ENCODE measurements at regions not wholly inside any gene's neighbourhood (a gene's known extent, or its start where the extent isn't known, plus 50 kb on each side); places are given as distances from the start of the nearest gene placed in this dataset.

DNA sequence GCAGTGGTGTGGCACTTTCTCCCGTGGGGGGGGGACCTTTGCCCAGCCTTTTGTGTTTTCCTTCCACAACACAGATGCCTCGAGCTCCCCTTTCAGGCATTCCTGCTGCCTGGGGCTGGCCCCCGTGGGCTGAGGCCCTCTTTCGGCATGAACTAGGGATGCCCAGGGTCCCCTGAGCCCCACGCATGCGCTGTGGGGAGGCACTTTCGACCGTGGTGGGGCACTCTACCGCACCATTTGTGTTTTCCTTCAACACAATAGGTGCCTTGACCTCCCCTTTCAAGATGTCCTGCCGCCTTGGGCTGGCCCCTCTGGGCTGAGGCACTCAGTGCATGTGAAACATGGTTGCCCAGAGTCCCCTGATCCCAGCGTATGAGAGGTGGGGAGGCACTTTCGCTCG is 363.7 kb downstream of the ALG10 start:
- DNase-seq = no peak

DNA sequence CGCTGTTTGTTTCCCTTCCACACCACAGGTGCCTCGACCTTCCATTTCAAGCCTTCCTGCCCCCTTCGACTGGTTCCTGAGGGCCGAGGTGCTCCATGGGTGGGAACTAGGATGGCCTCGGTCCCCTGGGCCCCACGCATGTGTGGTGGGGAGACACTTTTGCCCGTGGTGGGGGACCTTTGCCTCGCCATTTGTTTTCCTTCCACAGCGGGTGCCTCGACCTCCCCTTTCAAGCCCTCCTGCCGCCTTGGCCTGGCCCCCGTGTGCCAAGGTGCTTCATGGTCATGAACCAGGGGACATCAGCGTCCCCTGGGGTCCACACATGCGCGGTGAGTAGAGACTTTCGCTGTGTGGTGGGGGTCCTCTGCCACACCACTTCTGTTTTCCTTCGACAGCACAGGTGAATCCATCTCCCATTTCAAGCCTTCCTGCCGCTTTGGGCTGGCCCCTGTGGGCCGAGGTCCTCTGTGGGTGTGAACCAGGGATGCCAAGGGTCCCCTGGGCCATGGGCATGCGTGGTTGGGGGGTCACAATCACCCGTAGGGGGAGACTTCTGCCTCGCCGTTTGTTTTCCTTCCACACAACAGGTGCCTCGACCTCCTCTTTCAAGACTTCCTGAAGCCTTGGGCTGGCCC is 364.4 kb downstream of the ALG10 start:
- no peak for DNase-seq

DNA sequence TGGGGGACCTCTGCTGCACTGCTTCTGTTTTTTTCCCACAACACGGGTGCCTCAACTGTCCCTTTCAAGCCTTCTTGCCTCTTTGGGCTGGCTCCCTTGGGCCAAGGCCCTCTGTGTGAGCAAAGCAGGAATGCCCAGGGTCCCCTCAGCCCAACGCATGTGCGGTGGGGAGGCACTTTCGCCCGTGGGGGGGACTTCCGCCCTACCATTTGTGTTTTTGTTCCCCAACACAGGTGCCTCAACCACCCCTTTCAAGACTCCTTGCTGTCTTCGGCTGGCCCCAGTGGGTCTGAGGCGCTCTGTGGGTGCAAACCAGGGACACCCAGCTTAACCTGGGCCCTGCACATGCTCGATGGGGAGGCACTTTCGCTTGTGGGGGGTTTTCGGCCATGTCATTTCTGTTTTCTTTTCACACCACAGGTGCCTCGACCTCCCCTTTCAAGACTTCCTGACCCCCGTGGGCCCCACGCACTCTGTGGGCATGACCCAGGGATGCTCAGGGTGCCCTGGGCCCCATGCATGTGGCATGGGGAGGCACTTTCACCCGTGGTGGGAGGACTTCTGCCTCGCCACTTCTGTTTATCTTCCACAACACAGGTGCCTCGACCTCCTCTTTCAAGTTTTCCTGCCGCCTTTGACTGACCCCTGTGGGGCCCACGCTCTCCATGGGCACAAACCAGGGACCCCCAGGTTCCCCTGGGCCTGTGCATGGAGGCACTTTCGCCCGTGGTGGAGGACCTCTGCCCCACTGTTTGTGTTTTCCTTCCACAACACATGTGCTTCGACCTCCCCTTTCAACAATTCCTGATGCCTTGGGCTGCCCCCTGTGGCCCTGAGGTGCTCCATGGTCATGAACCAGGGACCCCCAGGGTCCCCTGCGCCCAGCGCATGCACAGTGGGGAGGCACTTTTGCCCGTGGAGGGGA is 365.7 kb downstream of the ALG10 start:
- DNase-seq = no peak

DNA sequence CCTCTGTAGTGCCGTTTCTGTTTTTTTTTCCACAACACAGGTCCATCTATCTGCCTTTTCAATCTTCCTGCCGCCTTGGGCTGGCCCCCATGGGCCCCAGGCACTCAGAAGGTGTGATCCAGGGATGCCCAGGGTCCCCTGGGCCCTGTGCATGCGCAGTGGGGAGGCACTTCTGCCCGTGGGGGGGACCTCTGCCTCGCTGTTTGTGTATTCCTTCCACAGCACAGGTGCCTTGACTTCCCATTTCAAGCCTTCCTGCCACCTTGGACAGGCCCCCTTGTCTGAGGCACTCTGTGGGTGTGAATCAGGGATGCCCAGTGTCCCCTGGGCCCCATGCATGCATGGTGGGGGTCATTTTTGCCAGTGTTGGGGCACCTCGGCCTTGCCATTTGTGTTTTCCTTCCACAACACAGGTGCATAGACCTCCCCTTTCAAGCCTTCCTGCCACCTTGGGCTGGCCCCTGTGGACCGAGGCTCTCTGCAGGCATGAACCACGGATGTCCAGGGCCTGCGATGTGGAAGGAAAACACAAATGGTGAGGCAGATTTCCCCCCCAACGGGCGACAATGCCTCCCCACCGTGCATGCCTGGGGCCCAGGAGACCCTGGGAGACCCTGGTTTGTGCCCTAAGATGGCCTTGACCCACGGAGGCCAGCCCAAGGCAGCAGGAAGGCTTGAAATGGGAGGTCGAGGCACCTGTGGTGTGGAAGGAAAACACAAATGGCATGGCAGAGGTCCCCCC is 366.5 kb downstream of the ALG10 start:
- no peak for DNase-seq

DNA sequence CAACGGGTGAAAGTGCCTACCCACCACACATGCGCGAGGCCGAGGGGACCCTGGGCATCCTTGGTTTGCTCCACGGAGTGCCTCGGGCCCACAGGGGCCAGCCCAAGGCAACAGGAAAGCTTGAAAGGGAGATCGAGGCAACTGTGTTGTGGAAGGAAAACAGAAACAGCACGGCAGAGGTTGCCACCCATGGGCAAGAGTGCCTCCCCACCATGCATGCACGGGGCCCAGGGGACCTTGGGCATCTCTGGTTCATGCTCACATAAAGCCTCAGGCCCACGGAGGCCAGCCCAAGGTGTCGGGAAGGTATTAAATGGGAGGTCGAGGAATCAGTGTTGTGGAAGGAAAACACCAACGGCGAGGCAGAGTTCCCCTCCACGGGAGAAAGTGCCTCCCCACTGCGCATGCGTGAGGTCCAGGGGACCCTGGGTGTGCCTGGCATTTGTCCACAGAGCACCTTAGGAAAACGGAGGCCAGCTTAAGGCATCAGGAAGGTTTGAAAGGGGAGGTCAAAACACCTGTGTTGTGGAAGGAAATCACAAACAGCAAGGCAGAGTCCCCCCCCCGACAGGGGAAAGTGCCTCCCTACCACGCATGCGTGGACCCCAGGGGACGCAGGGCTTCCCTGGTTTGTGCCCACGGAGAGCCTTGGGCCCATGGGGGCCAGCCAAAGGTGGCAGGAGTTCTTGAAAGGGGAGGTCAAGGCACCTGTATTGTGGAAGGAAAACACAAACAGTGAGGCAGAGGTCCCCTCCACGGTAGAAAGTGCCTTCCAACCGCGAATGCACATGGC is 367.3 kb downstream of the ALG10 start:
- DNase-seq = no peak

DNA sequence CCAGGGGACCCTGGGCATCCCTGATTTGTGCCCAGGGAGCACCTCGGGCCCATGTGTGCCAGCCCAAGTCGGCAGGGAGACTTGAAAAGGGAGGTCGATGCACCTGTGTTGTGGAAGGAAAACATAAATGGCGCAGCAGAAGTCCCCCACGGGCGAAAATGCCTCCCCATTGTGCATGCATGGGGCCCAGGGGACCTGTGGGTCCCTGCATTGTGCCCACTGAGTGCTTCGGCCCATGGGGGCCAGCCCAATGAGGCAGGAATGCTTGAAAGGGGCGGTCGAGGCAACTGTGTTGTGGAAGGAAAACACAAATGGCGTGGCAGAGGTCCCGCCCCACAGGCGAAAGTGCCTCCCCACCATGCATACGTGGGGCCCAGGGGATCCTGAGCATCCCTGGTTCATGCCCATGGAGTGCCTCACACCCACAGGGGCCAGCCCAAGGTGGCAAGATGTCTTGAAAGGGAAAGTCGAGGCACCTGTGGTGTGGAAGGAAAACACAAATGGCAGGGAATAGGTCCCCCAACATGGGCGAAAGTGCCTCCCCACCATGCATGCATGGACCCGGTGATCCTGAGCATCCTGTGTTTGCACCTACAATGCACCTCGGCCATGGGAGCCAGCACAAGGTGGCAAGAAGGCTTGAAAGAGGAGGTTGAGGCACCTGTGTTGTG is 368.0 kb downstream of the ALG10 start:
- no peak for DNase-seq

DNA sequence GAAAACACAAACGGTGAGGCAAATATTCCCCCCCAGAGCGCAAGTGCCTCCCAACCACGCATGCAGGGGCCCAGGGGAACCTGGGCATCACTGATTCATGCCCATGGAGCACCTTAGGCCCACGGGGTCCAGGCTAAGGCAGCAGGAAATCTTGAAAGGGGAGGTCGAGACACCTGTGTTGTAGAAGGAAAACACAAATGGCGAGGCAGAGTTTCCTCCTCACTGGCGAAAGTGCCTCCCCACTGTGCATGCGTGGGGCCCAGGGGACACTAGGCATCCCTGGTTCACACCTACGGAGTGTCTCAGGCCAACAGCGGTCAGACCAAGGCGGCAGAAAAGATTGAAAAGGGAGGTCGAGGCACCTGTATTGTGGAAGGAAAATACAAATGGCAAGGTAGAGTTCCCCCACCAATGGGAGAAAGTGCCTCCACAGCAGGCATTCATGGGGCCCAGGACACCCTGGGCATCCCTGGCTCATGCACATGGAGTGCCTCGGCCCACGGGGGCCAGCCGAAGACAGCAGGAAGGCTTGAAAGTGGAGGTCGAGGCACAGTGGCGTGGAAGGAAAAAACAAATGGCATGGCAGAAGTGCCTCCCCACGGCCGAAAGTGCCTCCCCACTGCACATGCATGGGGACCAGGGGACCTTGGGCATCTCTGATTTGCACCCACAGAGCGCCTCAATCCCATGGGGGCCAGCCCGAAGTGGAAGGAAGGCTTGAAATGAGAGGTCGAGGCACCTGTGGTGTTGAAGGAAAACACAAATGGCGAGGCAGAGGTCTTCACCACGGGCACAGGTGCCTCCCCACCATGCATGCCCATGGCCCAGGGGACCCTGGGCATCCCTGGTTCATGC is 368.8 kb downstream of the ALG10 start:
- no peak for DNase-seq

DNA sequence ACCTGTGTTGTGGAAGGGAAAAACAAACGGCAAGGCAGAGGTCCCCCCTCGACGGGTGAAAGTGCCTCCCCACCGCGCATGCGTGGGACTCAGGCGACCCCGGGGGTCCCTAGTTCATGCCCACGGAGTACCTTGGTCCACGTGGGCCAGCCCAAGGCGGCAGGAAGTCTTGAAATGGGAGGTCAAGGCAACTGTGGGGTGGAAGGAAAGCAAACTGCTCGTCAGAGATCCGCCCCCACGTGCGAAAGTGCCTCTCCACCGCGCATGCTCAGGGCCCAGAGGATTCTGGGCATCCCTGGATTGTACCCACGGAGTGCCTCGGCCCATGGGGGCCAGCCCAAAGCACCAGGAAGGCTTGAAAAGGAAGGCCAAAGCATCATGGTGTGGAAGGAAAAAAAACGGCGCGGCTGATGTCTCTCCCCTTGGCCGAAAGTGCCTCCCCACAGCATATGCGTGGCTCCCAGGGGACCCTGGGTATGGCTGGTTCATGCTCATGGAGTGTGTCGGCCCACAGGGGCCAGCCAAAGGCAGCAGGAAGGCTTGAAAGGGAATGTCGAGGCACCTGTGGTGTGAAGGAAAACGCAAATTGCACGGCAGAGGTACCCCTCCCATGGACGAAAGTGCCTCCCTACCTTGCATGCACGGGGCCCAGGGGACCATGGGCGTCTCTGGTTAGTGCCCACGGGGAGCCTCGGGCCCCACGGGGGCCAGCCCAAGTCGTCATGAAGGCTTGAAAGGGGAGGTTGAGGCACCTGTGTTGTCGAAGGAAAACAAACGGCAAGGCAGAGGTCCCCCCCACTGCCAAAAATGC is 369.7 kb downstream of the ALG10 start:
- DNase-seq = no peak

DNA sequence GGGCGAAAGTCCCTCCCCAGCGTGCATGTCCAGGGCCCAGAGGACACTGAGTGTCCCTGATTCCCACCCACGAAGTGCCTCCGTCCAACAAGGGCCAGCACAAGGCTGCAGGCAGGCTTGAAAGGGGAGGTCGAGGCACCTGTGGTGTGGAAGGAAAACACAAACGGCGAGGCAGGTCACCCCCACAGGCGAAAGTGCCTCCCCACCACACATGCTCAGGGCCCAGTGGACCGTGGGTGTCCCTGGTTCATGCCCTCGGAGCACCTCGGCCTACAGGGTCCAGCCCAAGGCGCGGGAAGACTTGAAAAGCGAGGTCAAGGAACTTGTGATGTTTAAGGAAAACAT is 370.4 kb downstream of the ALG10 start:
- DNase-seq = no peak

DNA sequence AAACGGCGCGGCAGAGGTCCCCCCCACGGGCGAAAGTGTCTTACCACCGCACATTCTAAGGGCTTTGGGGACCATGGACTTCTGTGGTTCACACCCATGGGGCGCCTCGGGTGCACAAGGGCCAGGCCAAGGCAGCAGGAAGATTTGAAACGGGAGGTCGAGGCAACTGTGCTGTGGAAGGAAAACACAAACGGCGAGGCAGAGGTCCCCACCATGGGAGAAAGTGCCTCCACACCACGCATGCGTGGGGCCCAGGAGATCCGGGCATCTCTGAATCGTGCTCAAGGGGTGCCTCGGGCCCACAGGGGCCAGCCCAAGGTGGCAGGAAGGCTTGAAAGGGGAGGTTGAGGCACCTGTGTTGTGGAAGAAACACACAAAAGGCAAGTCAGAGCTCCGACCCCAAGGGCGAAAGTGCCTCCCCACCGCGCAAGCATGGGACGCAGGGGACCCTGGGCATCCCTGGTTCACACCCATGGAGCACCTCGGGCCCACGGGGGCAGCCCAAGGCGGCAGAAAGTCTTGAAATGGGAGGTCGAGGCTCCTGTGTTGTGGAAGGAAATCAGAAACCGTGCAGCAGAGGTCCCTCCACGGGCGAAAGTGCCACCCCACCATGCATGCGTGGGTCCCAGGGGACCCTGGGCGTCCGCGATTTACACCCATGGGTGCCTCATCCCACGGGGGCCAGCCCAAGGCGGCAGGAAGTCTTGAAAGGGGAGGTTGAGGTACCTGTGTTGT is 371.0 kb downstream of the ALG10 start:
- DNase-seq = no peak

DNA sequence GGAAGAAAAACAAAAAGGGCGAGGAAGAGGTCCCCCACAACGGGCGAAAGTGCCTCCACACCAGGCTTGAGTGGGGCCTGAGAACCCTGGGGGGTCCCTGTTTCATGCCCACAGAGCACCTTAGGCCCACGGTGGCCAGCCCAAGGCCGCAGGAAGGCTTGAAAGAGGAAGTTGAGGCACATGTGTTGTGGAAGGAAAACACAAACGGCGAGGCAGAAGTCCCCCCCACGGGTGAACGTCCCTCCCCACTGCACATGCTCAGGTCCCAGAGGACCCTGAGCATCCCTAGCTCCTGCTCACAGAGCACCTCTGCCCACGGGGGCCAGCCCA is 371.5 kb downstream of the ALG10 start:
- DNase-seq = no peak

DNA sequence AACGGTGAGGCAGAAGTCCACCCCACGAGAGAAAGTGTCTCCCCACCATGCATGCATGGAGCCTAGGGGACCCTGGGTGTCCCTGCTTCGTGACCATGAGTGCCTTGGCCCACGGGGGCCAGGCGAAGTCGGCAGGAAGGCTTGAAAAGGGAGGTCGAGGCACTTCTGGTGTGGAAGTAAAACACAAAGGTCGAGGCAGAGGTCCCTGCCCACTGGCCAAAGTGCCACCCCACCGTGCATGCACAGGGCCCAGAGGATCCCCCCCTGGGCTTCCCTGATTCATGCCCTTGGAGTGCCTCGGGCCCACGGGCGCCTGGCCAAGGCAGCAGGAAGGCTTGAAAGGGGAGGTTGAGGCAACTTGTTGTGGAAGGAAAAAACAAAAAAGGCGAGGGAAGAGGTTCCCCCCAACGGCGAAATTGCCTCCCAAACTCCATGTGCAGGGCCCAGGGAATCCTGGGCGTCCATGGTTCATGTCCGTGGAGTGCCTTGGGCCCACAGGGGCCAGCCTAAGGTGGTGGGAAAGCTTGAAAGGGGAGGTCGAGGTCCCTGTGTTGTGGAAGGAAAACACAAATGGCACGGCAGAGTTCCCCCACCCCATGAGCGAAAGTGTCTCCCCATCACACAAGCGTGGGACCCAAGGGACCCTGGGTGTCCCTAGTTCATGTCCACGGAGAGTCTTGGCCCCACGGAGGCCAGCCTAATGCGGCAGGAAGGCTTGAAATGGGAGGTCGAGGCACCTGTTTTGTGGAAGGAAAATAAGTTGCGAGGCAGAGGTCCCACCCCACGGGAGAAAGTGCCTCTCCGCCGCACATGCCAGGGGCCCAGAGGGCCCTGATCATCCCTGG is 372.1 kb downstream of the ALG10 start:
- DNase-seq = no peak

DNA sequence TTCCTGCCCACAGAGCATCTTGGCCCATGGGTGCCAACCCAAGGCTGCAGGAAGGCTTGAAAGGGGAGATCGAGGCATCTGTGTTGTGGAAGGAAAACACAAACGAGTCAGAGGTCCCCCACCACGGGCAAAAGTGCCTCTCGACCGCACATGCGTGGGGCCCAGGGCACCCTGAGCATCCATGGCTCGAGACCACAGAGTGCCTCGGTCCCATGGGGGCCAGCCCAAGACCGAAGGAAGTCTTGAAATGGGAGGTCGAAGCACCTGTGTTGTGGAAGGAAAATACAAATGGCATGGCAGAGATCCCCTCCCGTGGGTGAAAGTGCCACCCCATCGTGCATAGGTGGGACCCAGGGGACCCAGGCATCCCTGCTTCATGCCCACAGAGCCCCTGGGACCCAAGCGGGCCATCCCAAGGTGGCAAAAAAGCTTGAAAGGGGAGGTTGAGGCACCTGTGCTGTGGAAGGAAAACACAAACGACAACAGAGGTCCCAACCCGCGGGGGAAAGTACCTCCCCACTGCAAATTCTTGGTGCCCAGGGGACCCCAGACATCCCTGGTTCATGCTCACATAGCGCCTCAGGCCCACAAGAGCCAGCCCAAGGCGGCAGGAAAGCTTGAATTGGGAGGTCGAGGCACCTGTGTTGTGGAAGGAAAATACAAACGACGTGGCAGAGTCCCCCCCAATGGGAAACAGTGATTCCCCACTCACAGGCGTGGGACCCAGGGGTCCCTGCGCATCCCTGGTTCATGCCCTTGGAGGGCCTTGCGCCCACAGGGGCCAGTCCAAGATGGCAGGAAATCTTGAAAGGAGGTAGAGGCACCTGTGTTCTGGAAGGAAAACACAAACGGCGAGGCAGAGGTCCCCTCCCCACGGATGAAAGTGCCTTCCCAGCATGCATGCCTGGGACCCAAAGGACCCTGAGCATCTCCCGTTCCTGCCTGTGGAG is 373.0 kb downstream of the ALG10 start:
- DNase-seq = no peak

DNA sequence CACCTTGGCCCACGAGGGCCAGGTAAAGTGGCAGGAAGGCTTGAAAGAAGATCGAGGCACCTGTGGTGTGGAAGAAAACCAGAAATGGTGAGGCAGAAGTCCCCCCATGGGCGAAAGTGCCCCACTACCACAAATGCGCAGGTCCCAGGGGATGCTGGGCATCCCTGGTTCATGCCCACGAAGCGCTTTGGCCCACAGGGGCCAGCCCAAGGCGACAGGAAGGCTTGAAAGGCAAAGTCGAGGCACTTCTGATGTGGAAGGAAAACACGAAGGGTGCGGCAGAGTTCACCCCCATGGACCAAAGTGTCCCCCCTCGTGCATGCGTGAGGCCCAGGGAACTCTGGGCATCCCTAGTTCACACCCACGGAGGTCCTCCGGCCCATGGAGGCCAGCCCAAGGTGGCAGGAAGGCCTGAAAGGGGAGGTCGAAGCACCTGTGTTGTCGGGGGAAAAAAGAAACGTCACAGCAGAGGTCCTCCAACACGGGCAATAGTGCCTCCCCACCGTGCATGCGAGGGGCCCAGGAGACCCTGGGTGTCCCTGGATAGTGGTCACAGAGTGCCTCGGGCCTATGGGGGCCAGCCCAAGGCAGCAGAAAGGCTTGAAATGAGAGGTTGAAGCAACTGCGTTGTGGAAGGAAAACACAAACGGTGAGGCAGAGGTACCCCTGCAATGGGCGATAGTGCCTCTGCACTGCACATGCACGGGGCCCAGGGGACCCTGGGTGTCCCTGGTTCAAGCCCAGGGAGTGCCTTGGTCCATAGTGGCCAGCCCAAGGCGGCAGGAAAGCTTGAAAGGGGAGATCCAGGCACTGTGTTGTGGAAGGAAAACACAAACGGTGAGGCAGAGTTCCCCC is 373.9 kb downstream of the ALG10 start:
- no peak for DNase-seq

DNA sequence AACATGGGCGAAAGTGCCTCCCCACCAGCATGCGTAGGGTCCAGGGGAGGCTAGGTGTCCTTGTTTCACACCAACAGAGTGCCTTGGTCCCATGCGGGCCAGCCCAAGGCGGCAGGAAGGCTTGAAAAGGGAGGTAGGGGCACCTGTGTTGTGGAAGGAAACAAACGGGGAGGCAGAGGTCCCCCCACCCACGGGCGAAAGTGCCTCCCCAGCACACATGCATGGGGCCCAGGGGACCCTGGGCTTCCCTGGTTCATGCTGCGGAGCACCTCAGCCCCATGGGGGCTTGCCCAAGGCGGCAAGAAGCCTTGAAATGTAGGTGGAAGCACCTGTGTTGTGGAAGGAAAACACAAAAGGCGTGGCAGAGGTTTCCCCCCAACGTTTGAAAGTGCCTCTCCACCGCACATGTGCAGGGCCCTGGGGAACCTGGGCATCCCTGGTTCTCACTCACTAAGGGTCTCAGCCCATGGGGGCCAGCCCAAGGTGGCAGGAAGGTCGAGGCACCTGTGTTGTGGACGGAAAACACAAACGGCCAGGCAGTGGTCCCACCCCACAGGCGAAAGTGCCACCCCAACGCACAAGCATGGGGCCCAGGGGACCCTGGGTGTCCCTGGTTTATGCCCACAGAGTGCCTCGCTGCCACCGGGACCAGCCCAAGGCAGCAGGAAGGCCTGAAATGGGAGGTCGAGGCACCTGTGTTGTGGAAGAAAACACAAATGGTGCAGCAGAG is 374.7 kb downstream of the ALG10 start:
- DNase-seq = no peak
